RWPE2 (cell line): ENCODE measurements at regions not wholly inside any gene's neighbourhood (a gene's known extent, or its start where the extent isn't known, plus 50 kb on each side); places are given as distances from the start of the nearest gene placed in this dataset.

Experiments
- ATAC-seq: fragments of 200-7000 bp; cut with Tn5 transposase; 3 replicates; pipeline ENCODE4 v1.9.1; 2021; ENCODE audit warnings: low read depth
- DNase-seq: peaks from one replicate; pipeline ENCODE4 v3.0.0-alpha.2; 2020; ENCODE audit warnings: low spot score
- H3K27ac ChIP-seq: fragments of 450-650 bp; 2 replicates; pipeline ENCODE4 v1.5.1; 2017; ENCODE audit warnings: mild to moderate bottlenecking; ENCODE audit not compliant: poor library complexity, severe bottlenecking
- H3K27me3 ChIP-seq: fragments of 250-450 bp; sonication (Bioruptor Pico); 2 replicates; pipeline ENCODE4 v1.5.1; 2021; ENCODE audit warnings: mild to moderate bottlenecking, moderate library complexity; ENCODE audit not compliant: insufficient read depth, poor library complexity, severe bottlenecking
- H3K36me3 ChIP-seq: fragments of 250-450 bp; sonication (Bioruptor Pico); 2 replicates; pipeline ENCODE4 v1.5.1; 2020; ENCODE audit warnings: low read depth, mild to moderate bottlenecking, moderate library complexity
- H3K4me1 ChIP-seq: fragments of 250-450 bp; sonication (Bioruptor Pico); 2 replicates; pipeline ENCODE4 v1.5.1; 2021; ENCODE audit warnings: mild to moderate bottlenecking, moderate library complexity; ENCODE audit not compliant: insufficient read depth, poor library complexity, severe bottlenecking
- H3K4me3 ChIP-seq: fragments of 250-450 bp; sonication (Bioruptor Pico); 2 replicates; pipeline ENCODE4 v1.5.1; 2021; ENCODE audit warnings: mild to moderate bottlenecking, moderate library complexity; ENCODE audit not compliant: severe bottlenecking
- H3K9me3 ChIP-seq: fragments of 250-450 bp; sonication (Bioruptor Pico); 2 replicates; pipeline ENCODE4 v1.5.1; 2021; ENCODE audit warnings: mild to moderate bottlenecking, moderate library complexity; ENCODE audit not compliant: severe bottlenecking
- TF ChIP-seq, protein P1 (sequence below): fragments of 450-650 bp; IDR thresholded peaks from one replicate; pipeline ENCODE4 v1.5.1; 2017; ENCODE audit warnings: mild to moderate bottlenecking, moderate library complexity; ENCODE audit not compliant: poor library complexity, severe bottlenecking

DNA sequence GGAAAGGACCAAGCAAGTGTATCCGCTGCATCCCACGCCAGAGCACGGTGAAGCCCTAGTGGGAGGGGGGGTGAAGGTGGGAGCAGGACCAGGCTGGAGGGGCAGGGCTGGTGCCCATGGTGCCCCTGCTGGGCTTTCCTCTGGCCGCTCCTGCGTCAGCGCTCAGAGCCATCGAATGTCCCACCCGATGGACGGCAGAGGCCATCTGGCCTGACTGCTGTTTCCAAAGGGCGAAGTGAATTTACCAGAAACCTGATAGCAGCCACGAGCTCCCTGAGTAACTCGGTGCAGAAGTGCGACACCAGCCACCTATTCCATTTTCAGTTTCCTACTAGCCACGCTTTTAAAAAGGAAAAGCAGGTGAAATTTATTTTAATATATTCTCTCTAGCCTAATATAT is 203.6 kb upstream of the CIBAR2 start:
- Histone ChIP-seq H3K4me3 (no peak overlapping the region), H3K27ac (no peak overlapping the region), H3K4me1 (peaks cover 10% of the 10 kb centered on the region), H3K27me3 (no peaks in the 10 kb centered on the region), H3K9me3 (no peaks in the 10 kb centered on the region), H3K36me3 (no peaks in the 10 kb centered on the region)
- no peak for DNase-seq
- ATAC-seq: no peak
- TF ChIP-seq, protein P1, sequence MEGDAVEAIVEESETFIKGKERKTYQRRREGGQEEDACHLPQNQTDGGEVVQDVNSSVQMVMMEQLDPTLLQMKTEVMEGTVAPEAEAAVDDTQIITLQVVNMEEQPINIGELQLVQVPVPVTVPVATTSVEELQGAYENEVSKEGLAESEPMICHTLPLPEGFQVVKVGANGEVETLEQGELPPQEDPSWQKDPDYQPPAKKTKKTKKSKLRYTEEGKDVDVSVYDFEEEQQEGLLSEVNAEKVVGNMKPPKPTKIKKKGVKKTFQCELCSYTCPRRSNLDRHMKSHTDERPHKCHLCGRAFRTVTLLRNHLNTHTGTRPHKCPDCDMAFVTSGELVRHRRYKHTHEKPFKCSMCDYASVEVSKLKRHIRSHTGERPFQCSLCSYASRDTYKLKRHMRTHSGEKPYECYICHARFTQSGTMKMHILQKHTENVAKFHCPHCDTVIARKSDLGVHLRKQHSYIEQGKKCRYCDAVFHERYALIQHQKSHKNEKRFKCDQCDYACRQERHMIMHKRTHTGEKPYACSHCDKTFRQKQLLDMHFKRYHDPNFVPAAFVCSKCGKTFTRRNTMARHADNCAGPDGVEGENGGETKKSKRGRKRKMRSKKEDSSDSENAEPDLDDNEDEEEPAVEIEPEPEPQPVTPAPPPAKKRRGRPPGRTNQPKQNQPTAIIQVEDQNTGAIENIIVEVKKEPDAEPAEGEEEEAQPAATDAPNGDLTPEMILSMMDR: no peak

DNA sequence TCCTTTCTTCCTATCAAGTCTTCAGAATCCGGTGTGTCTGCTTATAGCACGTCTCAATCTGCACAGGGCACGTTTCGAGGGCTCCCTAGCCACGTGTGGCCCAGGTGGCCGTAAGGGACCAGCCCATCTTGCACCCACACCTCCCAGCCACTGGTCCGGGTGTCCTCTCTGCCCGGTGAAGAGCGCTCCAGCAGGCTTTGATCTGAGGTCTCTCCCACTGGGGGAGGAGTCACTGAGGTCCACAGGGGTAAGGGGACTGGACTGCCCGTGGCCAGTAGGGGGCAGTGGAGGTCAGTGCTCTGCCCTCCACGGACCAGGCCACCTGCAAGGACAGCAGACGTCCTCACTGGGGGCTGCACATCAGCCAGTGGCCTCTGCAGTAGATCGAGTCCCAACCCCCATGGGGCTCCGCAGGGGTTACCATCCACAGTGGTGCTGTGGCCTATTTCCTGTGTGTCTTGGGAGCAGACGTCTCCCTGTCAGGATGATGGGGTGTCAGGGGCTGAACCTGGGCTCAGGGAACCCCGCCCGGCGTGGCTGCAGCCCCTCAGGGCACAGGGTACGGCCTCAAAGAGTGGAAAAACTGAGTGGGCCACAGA is 204.1 kb upstream of the CIBAR2 start:
- Histone ChIP-seq H3K27me3 (no peaks in the 10 kb centered on the region), H3K36me3 (no peaks in the 10 kb centered on the region), H3K4me3 (no peak overlapping the region), H3K4me1 (peaks cover 10% of the 10 kb centered on the region), H3K27ac (no peak overlapping the region), H3K9me3 (no peaks in the 10 kb centered on the region)
- TF ChIP-seq, protein P1: peak; percentile 67
- ATAC-seq (peak; percentile 52), DNase-seq (no peak)

DNA sequence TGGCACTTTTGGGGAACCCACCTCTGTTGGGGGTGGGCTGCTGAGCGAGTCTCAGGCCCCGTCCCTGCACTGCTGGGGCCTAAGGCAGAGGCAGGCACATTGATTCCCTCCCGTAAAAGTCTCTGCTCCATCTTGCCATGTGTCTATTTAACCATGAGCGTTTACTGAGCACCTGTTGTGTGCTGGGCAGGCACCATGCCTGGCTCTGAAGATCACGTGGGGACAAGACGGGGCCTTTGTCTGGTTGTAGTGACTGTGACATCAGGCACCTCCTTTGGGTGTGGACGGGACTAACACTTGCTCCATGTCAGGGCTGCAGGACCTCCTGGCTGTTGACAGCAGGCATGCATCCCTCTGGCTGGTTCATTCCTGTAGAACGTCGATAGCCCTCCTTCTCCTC is 204.7 kb upstream of the CIBAR2 start:
- ATAC-seq (no peak), DNase-seq (no peak)
- no peaks in the 10 kb centered on the region for H3K27me3 ChIP-seq
- no peaks in the 10 kb centered on the region for H3K9me3 ChIP-seq
- H3K4me1 ChIP-seq: peaks cover 10% of the 10 kb centered on the region
- no peak overlapping the region for H3K4me3 ChIP-seq
- no peak overlapping the region for H3K27ac ChIP-seq
- H3K36me3 ChIP-seq: no peaks in the 10 kb centered on the region
- TF ChIP-seq, protein P1: no peak

DNA sequence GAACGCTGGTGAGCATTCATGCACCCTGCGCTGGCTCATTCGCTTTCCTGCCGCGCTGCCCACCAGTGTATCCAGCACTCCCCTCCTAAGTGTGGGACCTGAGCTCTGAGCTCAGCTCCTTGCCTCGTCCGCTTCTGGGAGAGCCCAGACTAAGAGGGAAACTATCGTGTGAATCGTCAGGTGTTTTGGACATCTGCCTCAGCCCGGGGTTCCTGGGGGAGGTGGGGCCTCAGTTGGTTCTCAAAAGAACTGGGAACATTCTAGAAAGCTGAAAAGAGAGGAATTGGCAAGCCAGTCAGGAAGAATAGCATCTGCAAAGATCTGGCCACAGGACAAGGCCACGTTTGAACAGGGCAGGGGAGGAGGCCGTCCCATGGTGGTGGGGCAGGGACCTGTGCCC is 205.4 kb upstream of the CIBAR2 start:
- ATAC-seq: no peak
- Histone ChIP-seq H3K9me3 (no peaks in the 10 kb centered on the region), H3K27ac (no peak overlapping the region), H3K36me3 (no peaks in the 10 kb centered on the region), H3K4me3 (no peak overlapping the region), H3K27me3 (no peaks in the 10 kb centered on the region), H3K4me1 (peaks cover 10% of the 10 kb centered on the region)
- no peak for DNase-seq
- TF ChIP-seq, protein P1: no peak

DNA sequence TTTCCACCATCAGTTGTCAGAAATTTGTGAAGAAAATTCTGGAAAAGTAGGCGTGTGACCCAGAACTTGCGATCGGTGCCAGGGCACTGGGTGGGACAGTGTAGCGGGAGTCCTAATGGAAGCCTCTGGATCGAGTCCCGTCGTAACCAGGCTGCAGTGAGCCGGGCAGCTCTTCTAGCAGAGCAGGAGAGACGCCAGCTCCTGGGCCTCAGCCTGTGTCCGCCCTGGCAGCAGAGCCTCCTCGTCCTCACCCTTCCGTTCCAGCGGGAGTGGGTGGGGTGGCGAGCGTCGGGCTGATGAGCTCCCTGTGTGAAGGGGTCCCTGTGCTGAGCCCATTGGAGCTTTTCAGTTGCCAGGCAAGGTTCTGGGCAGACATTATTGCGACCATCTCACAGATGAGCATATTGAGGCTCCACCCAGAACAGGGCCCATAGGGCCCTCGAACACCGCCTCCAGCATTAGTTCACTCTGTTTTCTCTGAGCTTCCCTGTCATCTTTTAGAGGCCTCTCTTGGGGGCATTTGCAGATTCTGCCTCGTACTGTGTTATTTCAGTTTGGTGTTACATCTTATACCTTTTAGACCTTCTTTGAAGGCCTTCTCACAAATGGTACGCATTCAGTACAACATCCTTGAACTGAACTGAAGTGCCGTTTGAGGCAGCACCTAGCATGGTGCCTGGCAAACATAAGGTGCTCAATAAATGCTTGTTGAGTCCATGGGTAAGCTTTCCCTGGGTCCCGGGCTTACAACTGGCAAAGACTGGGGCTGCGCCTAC is 207.1 kb upstream of the CIBAR2 start:
- H3K27me3 ChIP-seq: no peaks in the 10 kb centered on the region
- no peaks in the 10 kb centered on the region for H3K9me3 ChIP-seq
- TF ChIP-seq, protein P1: no peak
- no peak overlapping the region for H3K4me3 ChIP-seq
- H3K4me1 ChIP-seq: no peaks in the 10 kb centered on the region
- DNase-seq (no peak), ATAC-seq (no peak)
- no peaks in the 10 kb centered on the region for H3K36me3 ChIP-seq
- no peak overlapping the region for H3K27ac ChIP-seq
